A549 (cell line): ENCODE measurements at regions not wholly inside any gene's neighbourhood (a gene's known extent, or its start where the extent isn't known, plus 50 kb on each side); places are given as distances from the start of the nearest gene placed in this dataset.

ENCODE experiments used
- CTCF ChIP-seq: fragments of >200 bp; sonication (Bioruptor Twin); formaldehyde crosslinking; IDR thresholded peaks from 3 replicates; pipeline ENCODE4 v1.5.1; 2016
- ESRRA ChIP-seq: fragments of 150-350 bp; IDR thresholded peaks from 2 replicates; pipeline ENCODE4 v1.6.1; 2014; ENCODE audit warnings: mild to moderate bottlenecking, low read length, borderline replicate concordance
- JUNB ChIP-seq: fragments of >200 bp; sonication (Bioruptor Twin); formaldehyde crosslinking; IDR thresholded peaks from 2 replicates; pipeline ENCODE4 v1.6.1; 2016
- KDM1A ChIP-seq: fragments of 200-600 bp; sonication (generic); IDR thresholded peaks from 2 replicates; pipeline ENCODE4 v1.6.1; 2016; ENCODE audit warnings: low read depth, mild to moderate bottlenecking
- MAFK ChIP-seq: fragments of 450-650 bp; IDR thresholded peaks from 2 replicates; pipeline ENCODE4 v1.6.1; 2014; ENCODE audit not compliant: partially characterized antibody
- POLR2A ChIP-seq: IDR thresholded peaks from 2 replicates; pipeline ENCODE4 v1.6.1; 2012; ENCODE audit warnings: mild to moderate bottlenecking, low read length
- TF ChIP-seq, protein P1 (sequence below): fragments of >200 bp; sonication (Bioruptor Twin); formaldehyde crosslinking; IDR thresholded peaks from 3 replicates; pipeline ENCODE4 v1.6.1; 2016

DNA sequence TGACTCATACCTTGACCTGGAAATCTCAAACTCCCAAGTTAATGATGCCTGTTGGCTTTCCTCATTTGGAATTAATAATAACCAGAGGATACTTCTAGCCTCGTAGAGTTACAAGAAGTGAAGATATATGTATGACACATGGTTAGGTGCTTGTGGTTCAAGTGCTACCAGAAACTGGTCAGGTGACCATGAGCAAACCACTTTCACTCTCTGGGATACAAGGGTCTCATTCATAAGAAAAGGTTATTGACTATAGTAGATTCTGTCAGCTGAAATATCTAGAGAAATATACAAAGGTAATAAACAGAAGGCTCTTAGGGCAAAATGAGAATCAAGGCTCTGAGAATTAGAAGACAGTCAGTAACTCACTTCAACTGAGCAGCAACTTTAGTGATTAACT, 233.3 kb downstream of the KCNA4 start:
- TF ChIP-seq CTCF: no peak
- TF ChIP-seq JUNB: no peak
- TF ChIP-seq, protein P1, sequence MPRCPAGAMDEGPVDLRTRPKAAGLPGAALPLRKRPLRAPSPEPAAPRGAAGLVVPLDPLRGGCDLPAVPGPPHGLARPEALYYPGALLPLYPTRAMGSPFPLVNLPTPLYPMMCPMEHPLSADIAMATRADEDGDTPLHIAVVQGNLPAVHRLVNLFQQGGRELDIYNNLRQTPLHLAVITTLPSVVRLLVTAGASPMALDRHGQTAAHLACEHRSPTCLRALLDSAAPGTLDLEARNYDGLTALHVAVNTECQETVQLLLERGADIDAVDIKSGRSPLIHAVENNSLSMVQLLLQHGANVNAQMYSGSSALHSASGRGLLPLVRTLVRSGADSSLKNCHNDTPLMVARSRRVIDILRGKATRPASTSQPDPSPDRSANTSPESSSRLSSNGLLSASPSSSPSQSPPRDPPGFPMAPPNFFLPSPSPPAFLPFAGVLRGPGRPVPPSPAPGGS: no peak
- TF ChIP-seq KDM1A: no peak
- no peak for TF ChIP-seq MAFK
- no peak for TF ChIP-seq POLR2A
- TF ChIP-seq ESRRA: no peak
